HG02852 (cell line): ENCODE measurements at regions not wholly inside any gene's neighbourhood (a gene's known extent, or its start where the extent isn't known, plus 50 kb on each side); places are given as distances from the start of the nearest gene placed in this dataset.
"Not testable (repeated sequence)": the region's sequence is repeated elsewhere in the genome, so short reads cannot be mapped to it uniquely, and the experiment has no call there.

Experiments
- ATAC-seq: cut with Tn5 transposase; IDR thresholded peaks from one replicate; pipeline ENCODE4 v1.9.1; 2021; ENCODE audit warnings: mild to moderate bottlenecking, moderate library complexity; ENCODE audit not compliant: unreplicated experiment

DNA sequence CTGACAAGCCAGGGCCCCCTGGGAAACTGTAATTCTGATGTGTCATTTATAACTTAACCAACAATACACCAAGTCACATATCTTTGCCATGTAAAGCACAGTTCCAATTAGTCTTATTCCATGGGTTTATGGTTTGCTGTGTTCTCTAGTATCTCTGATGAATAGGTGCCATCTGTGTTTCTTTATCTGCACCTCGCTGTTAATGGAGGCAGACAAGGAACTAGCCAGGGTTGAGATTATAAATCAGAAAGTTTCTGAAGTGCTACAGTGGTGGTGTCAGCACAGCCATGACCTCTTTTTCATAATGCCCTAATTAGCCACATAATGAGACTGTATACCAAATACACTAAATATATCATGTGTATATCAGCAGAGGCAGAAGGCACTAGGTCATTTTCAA, 866.4 kb downstream of the PLOD2 start:
- no peak for ATAC-seq

DNA sequence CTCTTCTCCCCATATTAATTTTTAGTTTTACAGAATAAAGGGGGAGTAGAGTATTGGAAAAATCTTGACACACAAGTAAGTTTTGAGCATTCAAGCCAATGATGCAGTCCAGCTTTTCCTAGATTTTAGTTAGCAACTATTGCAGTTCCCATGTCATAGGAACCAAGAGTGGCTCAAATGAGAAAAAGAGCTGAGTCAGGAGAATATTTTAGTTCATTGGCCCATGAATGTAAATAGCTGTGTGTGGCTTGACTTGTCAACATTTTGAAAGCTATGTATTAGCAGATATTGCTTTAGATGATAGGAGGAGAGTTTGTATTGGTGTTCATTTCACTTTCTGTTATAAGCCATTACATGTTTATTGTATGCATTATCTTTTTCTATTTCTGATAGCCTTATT, 853.7 kb downstream of the PLOD2 start:
- ATAC-seq, result no peak

DNA sequence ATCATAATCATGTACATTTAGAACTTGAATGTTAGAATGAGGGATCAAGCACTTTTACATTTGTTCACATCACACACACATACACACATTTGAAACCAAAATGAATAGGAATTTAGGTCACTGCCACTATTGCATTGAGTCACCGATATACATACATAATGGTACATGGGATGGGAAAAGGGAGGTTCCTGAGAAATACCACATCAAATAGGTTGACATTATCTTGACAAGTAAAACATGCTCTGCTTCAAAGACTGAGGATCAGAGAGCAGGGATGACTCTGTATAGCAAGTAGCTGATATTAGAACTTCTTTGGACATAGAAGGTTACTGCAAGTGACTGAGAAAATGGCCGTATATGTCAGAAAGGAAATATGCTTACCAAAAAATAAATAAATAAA, 847.2 kb downstream of the PLOD2 start:
- no peak for ATAC-seq

GRCh38 chr3:145316253-145316652, 844.7 kb downstream of the PLOD2 start:
- ATAC-seq, result not testable (repeated sequence)

- ATAC-seq, result no peak
These were observed 834.3 kb downstream of the PLOD2 start for GRCh38 chr3:145326666-145327065.

DNA sequence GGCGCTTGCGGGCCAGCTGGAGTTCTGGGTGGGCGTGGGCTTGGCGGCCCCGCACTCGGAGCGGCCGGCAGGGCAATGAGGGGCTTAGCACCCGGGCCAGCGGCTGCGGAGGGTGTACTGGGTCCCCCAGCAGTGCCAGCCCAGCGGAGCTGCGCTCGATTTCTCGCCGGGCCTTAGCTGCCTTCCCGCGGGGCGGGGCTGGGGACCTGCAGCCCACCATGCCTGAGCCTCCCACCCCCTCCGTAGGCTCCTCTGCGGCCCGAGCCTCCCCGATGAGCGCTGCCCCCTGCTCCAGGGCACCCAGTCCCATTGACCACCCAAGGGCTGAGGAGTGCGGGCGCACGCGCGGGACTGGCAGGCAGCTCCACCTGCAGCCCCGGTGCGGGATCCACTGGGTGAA, 827.6 kb downstream of the PLOD2 start:
- ATAC-seq, result not testable (repeated sequence)

DNA sequence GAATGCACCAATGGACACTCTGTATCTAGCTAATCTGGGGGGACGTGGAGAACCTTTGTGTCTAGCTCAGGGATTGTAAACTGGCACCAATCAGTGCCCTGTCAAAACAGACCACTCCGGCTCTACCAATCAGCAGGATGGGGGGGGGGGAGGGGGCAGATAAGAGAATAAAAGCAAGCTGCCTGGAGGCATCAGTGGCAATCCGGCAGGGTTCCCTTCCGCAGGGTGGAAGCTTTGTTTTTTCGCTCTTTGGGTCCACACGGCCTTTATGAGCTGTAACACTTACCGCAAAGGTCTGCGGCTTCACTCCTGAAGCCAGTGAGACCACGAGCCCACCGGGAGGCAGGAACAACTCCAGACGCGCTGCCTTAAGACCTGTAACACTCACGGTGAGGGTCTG, 827.1 kb downstream of the PLOD2 start:
- ATAC-seq, result no peak

- no peak for ATAC-seq
These were observed 805.8 kb downstream of the PLOD2 start for GRCh38 chr3:145355206-145355605.

- no peak for ATAC-seq
These were observed 803.5 kb downstream of the PLOD2 start for GRCh38 chr3:145357453-145357852.

DNA sequence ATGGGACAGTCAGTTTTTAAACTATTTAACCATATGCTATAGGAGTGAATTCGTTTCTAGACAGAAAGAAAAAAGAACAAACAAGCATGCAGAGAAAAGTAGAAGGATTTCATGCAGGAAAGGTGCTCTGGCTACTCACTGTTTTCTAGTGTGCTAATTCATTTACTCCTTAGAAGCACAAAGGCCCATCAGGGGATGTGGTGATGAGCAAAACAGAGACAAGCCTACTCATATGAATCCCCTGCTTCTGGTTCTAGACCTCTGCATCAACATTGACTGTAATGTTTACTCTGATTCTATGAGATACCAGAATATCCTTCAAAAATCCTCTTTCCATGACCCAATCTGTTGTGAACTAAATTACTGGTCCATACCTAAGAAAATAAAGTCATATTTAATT, 801.9 kb downstream of the PLOD2 start:
- ATAC-seq, result no peak

GRCh38 chr3:145368748-145369147, 792.2 kb downstream of the PLOD2 start:
- ATAC-seq, result no peak

DNA sequence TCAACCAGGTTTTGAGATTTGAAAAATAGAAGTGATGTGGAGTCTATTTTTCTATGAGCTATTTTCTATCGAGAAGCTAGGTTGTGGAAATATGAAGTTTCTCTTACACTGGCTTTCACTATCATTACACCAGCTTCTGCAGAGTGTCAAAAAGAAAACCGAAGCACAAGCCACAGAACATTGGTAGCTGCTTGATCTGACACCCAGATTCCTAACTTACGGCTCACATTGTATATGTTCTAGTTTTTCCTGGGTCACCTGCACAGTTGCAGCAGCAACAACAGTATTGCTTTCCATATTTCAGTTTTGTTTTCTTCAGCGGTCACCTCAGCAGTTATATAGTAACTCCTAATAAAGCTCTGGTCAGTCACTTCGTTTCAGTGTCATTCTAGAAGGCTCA, 790.1 kb downstream of the PLOD2 start:
- no peak for ATAC-seq

DNA sequence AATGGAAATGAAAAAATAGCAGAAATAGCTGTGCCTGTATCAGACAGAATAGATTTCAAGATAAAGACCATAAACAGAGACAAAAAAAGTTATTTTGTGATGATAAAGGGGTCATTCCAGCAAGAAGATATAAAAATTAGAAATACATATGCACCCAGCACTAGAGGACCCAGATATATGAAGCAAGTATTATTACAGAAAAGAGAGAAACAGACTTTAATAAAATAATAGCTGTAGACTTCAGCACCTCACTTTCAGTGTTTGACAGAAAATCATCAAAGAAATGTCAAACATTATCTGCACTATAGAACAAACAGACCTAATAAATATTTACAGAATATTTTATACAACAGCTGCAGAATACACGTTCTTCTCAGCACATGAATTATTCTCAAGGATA, 783.7 kb downstream of the PLOD2 start:
- no peak for ATAC-seq

- ATAC-seq, result no peak
These were observed 777.6 kb downstream of the PLOD2 start for GRCh38 chr3:145383416-145383815.

GRCh38 chr3:145384307-145384706, 776.7 kb downstream of the PLOD2 start:
- ATAC-seq, result no peak

DNA sequence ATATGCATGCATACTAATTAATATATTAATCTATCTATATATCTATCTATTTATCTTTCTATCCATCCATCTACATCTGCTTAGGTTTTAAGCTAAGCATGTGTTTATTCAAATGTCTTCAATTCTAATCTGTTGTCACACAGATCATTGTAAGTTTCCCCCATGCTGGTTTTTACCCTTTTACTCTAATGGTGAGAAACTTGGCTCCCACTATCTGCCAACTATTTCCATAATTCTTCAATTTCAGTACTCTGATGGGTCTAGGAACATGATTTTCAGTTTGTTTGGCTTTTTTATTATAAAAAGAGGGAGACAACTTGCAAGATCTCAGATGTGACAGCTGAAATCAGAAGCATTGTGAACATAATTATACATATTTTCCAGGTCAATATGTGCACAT, 773.8 kb downstream of the PLOD2 start:
- no peak for ATAC-seq

DNA sequence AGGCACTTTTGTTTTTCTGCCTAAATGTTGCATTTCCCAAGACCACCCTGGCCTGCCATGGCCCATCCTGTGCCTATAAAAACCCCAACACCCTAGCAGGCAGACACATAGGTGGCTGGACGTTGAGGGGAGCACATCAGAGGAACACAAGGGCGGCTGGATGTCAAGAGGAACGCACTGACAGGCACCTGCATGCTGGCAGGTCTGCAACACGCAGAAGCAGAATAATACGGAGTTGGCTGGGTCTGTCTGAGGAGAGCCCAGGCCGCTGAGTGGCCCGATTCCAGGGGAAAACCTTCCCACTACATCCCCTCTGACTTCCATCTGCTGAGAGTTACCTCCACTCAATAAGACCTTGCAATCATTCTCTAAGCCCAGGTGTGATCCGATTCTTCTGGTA, 765.6 kb downstream of the PLOD2 start:
- no peak for ATAC-seq

- no peak for ATAC-seq
These were observed 749.4 kb downstream of the PLOD2 start for GRCh38 chr3:145411605-145412004.

DNA sequence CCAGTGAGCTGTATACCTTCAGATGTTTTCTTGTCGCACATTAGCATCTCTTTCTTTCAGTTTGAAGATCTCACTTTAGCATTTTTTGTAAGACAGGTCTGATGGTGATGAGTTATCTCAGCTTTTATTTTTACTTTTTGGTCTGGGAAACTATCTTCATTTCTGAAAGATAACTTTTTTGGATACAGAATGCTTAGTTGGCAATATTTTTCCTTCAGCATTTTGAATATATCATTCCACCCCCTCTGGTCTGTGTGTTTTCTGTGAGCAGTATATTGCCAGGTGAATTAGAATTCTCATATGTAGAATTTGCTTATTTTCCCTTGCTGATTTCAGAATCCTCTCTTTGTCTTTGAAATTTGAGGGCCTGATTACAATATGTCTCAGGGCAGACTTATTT, 743.3 kb downstream of the PLOD2 start:
- ATAC-seq, result no peak

- no peak for ATAC-seq
These were observed 738.4 kb downstream of the PLOD2 start for GRCh38 chr3:145422556-145422955.

GRCh38 chr3:145427355-145427754, 733.6 kb downstream of the PLOD2 start:
- ATAC-seq, result no peak

DNA sequence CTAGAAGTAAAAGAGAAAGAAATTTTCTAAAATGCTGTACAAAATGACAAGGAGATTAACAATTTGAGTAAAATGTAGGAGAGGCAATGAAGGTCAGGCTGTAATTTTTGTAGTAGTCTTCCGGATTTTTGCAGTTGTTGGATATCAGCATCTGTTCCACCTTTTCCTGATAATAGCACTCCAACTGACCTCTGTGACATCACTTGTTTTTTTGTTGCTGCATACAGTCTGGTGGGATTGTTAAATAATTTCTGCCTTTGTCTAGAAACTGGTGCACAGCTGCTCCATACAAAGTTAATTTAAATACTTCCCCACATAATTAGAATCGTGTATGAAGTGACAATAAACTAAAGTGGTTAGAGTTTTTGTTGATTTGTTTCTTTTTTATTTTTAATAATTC, 731.4 kb downstream of the PLOD2 start:
- ATAC-seq, result no peak

- ATAC-seq, result no peak
These were observed 712.5 kb downstream of the PLOD2 start for GRCh38 chr3:145448436-145448835.
